Activated CD4-positive, alpha-beta T cell treated with anti-CD3 and anti-CD28 coated beads, Interleukin-2, amount 50 U/mL, for 4 hours (primary cell): ENCODE measurements at regions not wholly inside any gene's neighbourhood (a gene's known extent, or its start where the extent isn't known, plus 50 kb on each side); places are given as distances from the start of the nearest gene placed in this dataset.
"Not testable (repeated sequence)": the region's sequence is repeated elsewhere in the genome, so short reads cannot be mapped to it uniquely, and the experiment has no call there.

Experiments used
- DNase-seq, 2 experiments: peaks; one replicate each; pipeline ENCODE4 v3.0.0-alpha.2; 2020

GRCh38 chr11:69205743-69206612 is 50.2 kb downstream of the SMIM38 start:
- no peak for DNase-seq

GRCh38 chr11:69206613-69206965 is 50.9 kb downstream of the SMIM38 start:
- not testable (repeated sequence) for DNase-seq

GRCh38 chr11:69207165-69207889 is 51.6 kb downstream of the SMIM38 start:
- DNase-seq: no peak

GRCh38 chr11:69208190-69209037 is 52.7 kb downstream of the SMIM38 start:
- DNase-seq: no peak

- no peak for DNase-seq
Observed at GRCh38 chr11:69209038-69209350, 53.3 kb downstream of the SMIM38 start.

- no peak for DNase-seq
Observed at GRCh38 chr11:69209421-69210309, 53.9 kb downstream of the SMIM38 start.

- DNase-seq: no peak
Observed at GRCh38 chr11:69210310-69211035, 54.7 kb downstream of the SMIM38 start.

- DNase-seq: no peak
Observed at GRCh38 chr11:69211540-69211919, 55.8 kb downstream of the SMIM38 start.

- no peak for DNase-seq
Observed at GRCh38 chr11:69211920-69212797, 56.4 kb downstream of the SMIM38 start.

- no peak for DNase-seq
Observed at GRCh38 chr11:69212798-69213110, 57.0 kb downstream of the SMIM38 start.

- peak in 1 of 2 experiments; percentile 9 for DNase-seq
Observed at GRCh38 chr11:69213316-69213715, 57.6 kb downstream of the SMIM38 start.

GRCh38 chr11:69213964-69214363 is 58.2 kb downstream of the SMIM38 start:
- DNase-seq: no peak

GRCh38 chr11:69215216-69215615 is 59.5 kb downstream of the SMIM38 start:
- DNase-seq: no peak

GRCh38 chr11:69215784-69216415 is 60.2 kb downstream of the SMIM38 start:
- no peak for DNase-seq

GRCh38 chr11:69216647-69217051 is 60.9 kb downstream of the SMIM38 start:
- DNase-seq: no peak

- DNase-seq: no peak
Observed at GRCh38 chr11:69217276-69218105, 61.8 kb downstream of the SMIM38 start.

- DNase-seq: no peak
Observed at GRCh38 chr11:69218271-69218682, 62.5 kb downstream of the SMIM38 start.

- DNase-seq: no peak
Observed at GRCh38 chr11:69218946-69219720, 63.4 kb downstream of the SMIM38 start.

GRCh38 chr11:69219991-69220390 is 64.3 kb downstream of the SMIM38 start:
- no peak for DNase-seq
